ENCODE measurements at regions not wholly inside any gene's neighbourhood (a gene's known extent, or its start where the extent isn't known, plus 50 kb on each side); places are given as distances from the start of the nearest gene placed in this dataset.
A peak's percentile ranks its signal among the peaks of the same experiment; 100 is the strongest.

- no peaks in the 10 kb centered on the region for H3K4me1 ChIP-seq
- H3K9me3 ChIP-seq: no peaks in the 10 kb centered on the region
- 81 to 86% methylated on average over 6 of the region's 6 CpGs for WGBS, 2 donors
- no peaks in the 10 kb centered on the region for H3K36me3 ChIP-seq (replicated peaks in 1 of 2; ENCODE audit: insufficient read depth in 1 of 2, low read depth in 2 of 2)
- ATAC-seq (no peak), DNase-seq (no peak)
- intact Hi-C loops (cut with DNase I): no loop called here
- TF ChIP-seq CTCF (IDR thresholded peaks at IDR 0.05) (no peak), POLR2A (IDR thresholded peaks at IDR 0.05) (no peak)
- H3K27ac ChIP-seq: no peak overlapping the region
- no peak overlapping the region for H3K4me3 ChIP-seq
- H3K27me3 ChIP-seq: no peaks in the 10 kb centered on the region
Observed at GRCh38 chr22:22716136-22716665, 71.8 kb downstream of the GGTLC2 start.

GRCh38 chr22:22717664-22718063 lies 73.2 kb downstream of the GGTLC2 start:
- H3K36me3 ChIP-seq (replicated peaks in 1 of 2; ENCODE audit: insufficient read depth in 1 of 2, low read depth in 2 of 2): no peaks in the 10 kb centered on the region
- H3K27me3 ChIP-seq: no peaks in the 10 kb centered on the region
- H3K4me1 ChIP-seq: no peaks in the 10 kb centered on the region
- WGBS, 2 donors: 65 to 69% methylated on average over 4 of the region's 4 CpGs
- no peak for ATAC-seq
- H3K27ac ChIP-seq: no peak overlapping the region
- TF ChIP-seq POLR2A (IDR thresholded peaks at IDR 0.05): no peak
- TF ChIP-seq CTCF (IDR thresholded peaks at IDR 0.05): no peak
- intact Hi-C loops (cut with DNase I): no loop called here
- no peaks in the 10 kb centered on the region for H3K9me3 ChIP-seq
- DNase-seq: no peak
- no peak overlapping the region for H3K4me3 ChIP-seq

- TF ChIP-seq POLR2A (IDR thresholded peaks at IDR 0.05) (no peak), CTCF (IDR thresholded peaks at IDR 0.05) (peak in 2 of 7 experiments; percentile 13 to 16)
- Histone ChIP-seq H3K27me3 (no peaks in the 10 kb centered on the region), H3K36me3 (replicated peaks in 1 of 2; ENCODE audit: insufficient read depth in 1 of 2, low read depth in 2 of 2) (no peaks in the 10 kb centered on the region), H3K4me1 (no peaks in the 10 kb centered on the region), H3K27ac (peak overlapping the region in 1 of 4 donors; percentile 72), H3K4me3 (no peak overlapping the region), H3K9me3 (no peaks in the 10 kb centered on the region)
- DNase-seq (peak in 1 of 4 donors; percentile 48), ATAC-seq (peak; percentile 47)
- intact Hi-C loops (cut with DNase I): no loop called here
- 38 to 44% methylated on average over 3 of the region's 3 CpGs for WGBS, 2 donors
Observed at GRCh38 chr22:22720201-22720723, 75.8 kb downstream of the GGTLC2 start.

- ATAC-seq (no peak), DNase-seq (peak in 1 of 4 donors; percentile 60)
- H3K4me1 ChIP-seq: no peaks in the 10 kb centered on the region
- H3K9me3 ChIP-seq: no peaks in the 10 kb centered on the region
- TF ChIP-seq POLR2A (IDR thresholded peaks at IDR 0.05) (no peak), CTCF (IDR thresholded peaks at IDR 0.05) (no peak)
- no peaks in the 10 kb centered on the region for H3K36me3 ChIP-seq (replicated peaks in 1 of 2; ENCODE audit: insufficient read depth in 1 of 2, low read depth in 2 of 2)
- peak overlapping the region in 1 of 4 donors; percentile 72 for H3K27ac ChIP-seq
- H3K27me3 ChIP-seq: no peaks in the 10 kb centered on the region
- intact Hi-C loops (cut with DNase I): no loop called here
- WGBS, 2 donors: 65 to 68% methylated on average over 5 to 6 of the region's 6 CpGs
- no peak overlapping the region for H3K4me3 ChIP-seq
Observed at GRCh38 chr22:22720724-22721261, 76.4 kb downstream of the GGTLC2 start.
